HepG2 (cell line): ENCODE measurements at regions not wholly inside any gene's neighbourhood (a gene's known extent, or its start where the extent isn't known, plus 50 kb on each side); places are given as distances from the start of the nearest gene placed in this dataset.

Source experiments
- ATAC-seq: fragments of 200-7000 bp; cut with Tn5 transposase; 3 replicates; pipeline ENCODE4 v1.9.1; 2020; ENCODE audit warnings: mild to moderate bottlenecking, moderate library complexity
- BruUV-seq: library from RNA; stranded (reverse); fragments of 400-500 nt; replicated peaks from 2 replicates; lab custom pipeline; 2021; lab: Mats Ljungman, UMichigan
- CTCF ChIA-PET: fragments of 300-600 bp; formaldehyde crosslinking; extraction: SDS; loops from one replicate; lab custom pipeline; 2021; ENCODE audit warnings: low total read pairs, inconsistent platforms, low intra/inter-chr PET ratio; lab: Yijun Ruan, JAX
- POLR2A ChIA-PET: fragments of 350-600 bp; sonication (Branson Sonifier 250); formaldehyde crosslinking; loops from one replicate; lab custom pipeline; 2020; ENCODE audit warnings: antibody characterized with exemption, inconsistent platforms; lab: Yijun Ruan, JAX
- DNase-seq: peaks from one replicate; pipeline ENCODE4 v3.0.0-alpha.2; 2015; ENCODE audit warnings: low spot score
- FAIRE-seq: peaks from 3 replicates; lab custom pipeline; 2011; peaks lifted over from hg19 to GRCh38; lab: Jason Lieb, UNC
- H2AFZ ChIP-seq: one replicate; pipeline ENCODE4 v1.6.1; 2011; ENCODE audit warnings: low read length, inconsistent platforms
- H3K27ac ChIP-seq: fragments of 300-600 bp; 3 replicates; pipeline ENCODE4 v1.8.0; 2011; ENCODE audit warnings: mixed run types, mild to moderate bottlenecking, mixed read lengths, low read length, inconsistent platforms; ENCODE audit not compliant: insufficient read depth; ENCODE audit errors: extremely low read length
- H3K27me3 ChIP-seq, 2 experiments: fragments of 200-600 bp in 1 of 2; 2 replicates in 1 of 2; 3 replicates in 1 of 2; pipeline versions ENCODE4 v1.6.0 to v1.8.0; 2011; ENCODE audit warnings: low read length in 2 of 2, mild to moderate bottlenecking in 2 of 2, moderate library complexity in 2 of 2, inconsistent platforms in 1 of 2; ENCODE audit not compliant: insufficient read depth in 2 of 2, control insufficient read depth in 1 of 2
- H3K36me3 ChIP-seq, 2 experiments: fragments of 200-600 bp in 1 of 2; replicated peaks in 1 of 2; 2 replicates in 1 of 2; 3 replicates in 1 of 2; pipeline versions ENCODE4 v1.5.1 to v1.8.0; 2011; ENCODE audit warnings: low read length in 2 of 2, inconsistent platforms in 1 of 2; ENCODE audit not compliant: insufficient read depth in 2 of 2, control insufficient read depth in 1 of 2
- H3K4me1 ChIP-seq: 2 replicates; pipeline ENCODE4 v1.5.1; 2012; ENCODE audit warnings: low read length, inconsistent platforms; ENCODE audit not compliant: insufficient read depth
- H3K4me2 ChIP-seq: 2 replicates; pipeline ENCODE4 v1.6.0; 2011; ENCODE audit warnings: low read depth, low read length, inconsistent platforms
- H3K4me3 ChIP-seq, 3 experiments: fragments of 200-600 bp in 1 of 3; sonication (generic), shearing (Covaris generic) in 1 of 3; replicated peaks in 1 of 3; 2 replicates each; pipeline ENCODE4 v1.5.1; 2011 to 2016; ENCODE audit warnings: low read length in 3 of 3, inconsistent platforms in 2 of 3, low read depth in 2 of 3, mild to moderate bottlenecking in 2 of 3, control low read depth in 1 of 3, mixed read lengths in 1 of 3; ENCODE audit not compliant: insufficient read depth in 1 of 3
- H3K79me2 ChIP-seq: one replicate; pipeline ENCODE4 v1.6.1; 2011; ENCODE audit warnings: low read length, inconsistent platforms; ENCODE audit not compliant: insufficient read depth
- H3K9ac ChIP-seq: 2 replicates; pipeline ENCODE4 v1.6.0; 2011; ENCODE audit warnings: mild to moderate bottlenecking, low read depth, low read length, inconsistent platforms; ENCODE audit not compliant: insufficient read depth
- H3K9me3 ChIP-seq: 2 replicates; pipeline ENCODE4 v1.5.1; 2012; ENCODE audit warnings: mild to moderate bottlenecking, low read length
- H4K20me1 ChIP-seq: 2 replicates; pipeline ENCODE4 v1.6.0; 2011; ENCODE audit warnings: inconsistent platforms, mild to moderate bottlenecking, low read length, moderate library complexity; ENCODE audit not compliant: insufficient read depth
- CEBPB ChIP-seq: IDR thresholded peaks from 2 replicates; pipeline ENCODE4 v1.6.1; 2011; ENCODE audit warnings: low read depth, low read length, improper control_type of control experiment, borderline replicate concordance
- FOXA1 ChIP-seq, 2 experiments: fragments of 450-650 bp in 1 of 2; sonication (generic) in 1 of 2; formaldehyde crosslinking in 1 of 2; IDR thresholded peaks; 2 replicates each; pipeline versions ENCODE4 v1.4.0 to v1.6.1; 2016 to 2020; ENCODE audit warnings: missing genetic modification reagents in 1 of 2
- FOXA3 ChIP-seq: IDR thresholded peaks from 2 replicates; pipeline ENCODE4 v1.6.1; 2016; ENCODE audit warnings: missing genetic modification reagents, missing compliant biosample characterization
- ZFP36 ChIP-seq: fragments of 150-350 bp; IDR thresholded peaks from 2 replicates; pipeline ENCODE4 v1.6.1; 2018; ENCODE audit warnings: borderline replicate concordance, low read length, low read depth; ENCODE audit not compliant: partially characterized antibody
- ZFP36L2 ChIP-seq: sonication (generic); formaldehyde crosslinking; IDR thresholded peaks from 2 replicates; pipeline ENCODE4 v1.4.0; 2020; ENCODE audit warnings: missing genetic modification reagents
- WGBS: methylation state at CpG from one replicate; pipeline ENCODE4 v1.1.6; 2017; ENCODE audit warnings: low lambda C conversion rate; 5-methylcytosine and 5-hydroxymethylcytosine counted together
- in situ Hi-C: cut with HindIII; loops from 2 replicates; pipeline ENCODE4 v1.10.0; 2017; ENCODE audit warnings: low pct_unique_long_range_greater_than_20kb; ENCODE audit not compliant: extremely low pct_ligation_motif_present
- intact Hi-C: fragments of 100-400 bp; cut with micrococcal nuclease; formaldehyde crosslinking; loops from one replicate; pipeline ENCODE4 v1.10.0; 2022; ENCODE audit not compliant: unreplicated experiment
- TF ChIP-seq, protein P1 (sequence below): sonication (generic); formaldehyde crosslinking; IDR thresholded peaks from 2 replicates; pipeline ENCODE4 v1.4.0; 2020; ENCODE audit warnings: missing genetic modification reagents, mild to moderate bottlenecking, borderline replicate concordance

DNA sequence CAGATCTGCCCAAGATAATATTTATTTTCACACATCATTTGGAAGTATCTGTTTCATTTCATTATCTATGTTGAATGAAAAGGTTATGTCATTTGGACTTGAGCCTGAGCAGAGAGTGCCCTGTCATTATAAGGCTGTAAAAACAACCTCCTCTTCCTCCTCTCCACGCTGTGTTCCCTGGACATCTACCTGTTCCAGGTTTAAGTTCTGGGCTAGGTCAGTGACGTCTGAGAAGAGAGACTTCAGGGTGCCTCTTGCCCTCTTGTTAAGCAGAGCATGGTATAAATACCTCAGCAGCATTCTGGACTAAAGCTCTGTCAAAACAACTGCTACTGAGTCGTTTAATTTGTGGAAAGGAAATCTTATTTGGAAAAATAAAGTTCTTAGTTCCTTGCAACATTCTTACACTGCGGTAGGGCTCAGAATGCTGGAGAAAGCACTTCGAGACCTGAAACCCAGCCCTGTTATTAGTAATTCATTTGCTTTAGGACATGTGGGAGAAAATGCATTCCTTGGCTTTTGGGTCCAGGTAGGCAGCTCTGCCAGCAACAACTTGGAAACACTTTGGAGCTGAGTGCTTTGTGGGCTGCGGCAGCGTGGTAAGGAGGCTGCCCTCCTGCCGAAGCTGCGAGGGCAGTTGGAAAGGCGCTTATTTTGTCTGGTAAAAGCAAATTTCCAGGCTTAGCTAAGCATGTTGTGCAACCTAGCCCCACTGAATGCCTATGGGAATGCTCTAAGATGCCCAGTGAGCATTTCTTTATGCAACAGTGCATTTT lies 91.8 kb upstream of the NEDD4L start:
- H3K27me3 ChIP-seq, result peaks cover 0 to 1% of the 10 kb centered on the region in 2 experiments; a peak in 2 of 5 replicates
- no TSS peak for BruUV-seq
- intact Hi-C loops (loop anchor here (2.0 kb wide), 1 partner anchor 75 kb away; no protein-coding TSS in a partner anchor), in situ Hi-C loops (loop anchor here (10.0 kb wide), 3 partner anchors 173 to 543 kb away; no protein-coding TSS in a partner anchor)
- DNase-seq, result no peak
- peaks cover 31% of the 10 kb centered on the region for H3K4me1 ChIP-seq
- TF ChIP-seq ZFP36, result no peak
- TF ChIP-seq CEBPB, result peak; percentile 50; the same call in 1 of the 2 replicates
- H3K4me3 ChIP-seq, result no peak overlapping the region
- H3K9me3 ChIP-seq, result no peaks in the 10 kb centered on the region
- H3K9ac ChIP-seq, result no peak overlapping the region
- H2AFZ ChIP-seq, result no peak overlapping the region
- POLR2A ChIA-PET, result no interaction called here
- no peak for FAIRE-seq
- H3K36me3 ChIP-seq, result no peaks in the 10 kb centered on the region
- 53% methylated on average over 10 of the region's 10 CpGs for WGBS
- CTCF ChIA-PET, result no interaction called here
- H3K79me2 ChIP-seq, result no peaks in the 10 kb centered on the region
- no peak overlapping the region for H3K27ac ChIP-seq
- ATAC-seq, result no peak
- no peak overlapping the region for H3K4me2 ChIP-seq
- no peaks in the 10 kb centered on the region for H4K20me1 ChIP-seq

DNA sequence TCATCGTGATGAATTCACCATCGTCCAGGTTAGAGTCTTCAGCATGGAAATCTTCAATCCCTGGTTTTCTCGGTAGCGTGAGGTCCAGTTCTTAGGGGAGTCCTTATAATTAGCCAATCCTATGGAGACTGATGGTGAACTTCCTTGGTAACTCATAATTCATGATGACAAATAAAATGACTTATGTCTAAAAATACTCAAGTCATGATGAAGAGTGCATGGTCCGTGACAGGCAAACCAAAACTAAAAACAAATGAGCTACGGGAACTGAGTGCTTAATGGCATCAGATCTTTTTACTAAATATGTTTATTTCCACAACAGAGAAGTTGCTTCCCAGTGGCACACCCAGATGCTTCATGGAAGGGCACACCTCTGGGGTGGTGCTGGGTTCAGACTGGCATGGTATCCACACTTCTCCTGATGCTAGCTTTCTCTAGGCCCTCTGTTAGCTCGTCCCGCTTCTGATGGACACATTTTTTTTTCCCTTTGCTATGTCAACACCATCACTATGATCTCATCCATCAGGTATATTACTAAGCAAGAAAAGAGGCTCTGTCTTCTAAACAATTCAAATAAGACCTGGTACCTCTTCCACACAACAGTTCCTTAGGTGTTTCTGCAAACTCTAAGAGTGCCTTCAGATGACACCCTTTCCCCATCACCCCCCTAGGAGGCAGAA lies 92.8 kb upstream of the NEDD4L start:
- intact Hi-C loops, result loop anchor here (2.0 kb wide), 1 partner anchor 76 kb away; no protein-coding TSS in a partner anchor
- TF ChIP-seq, protein P1, sequence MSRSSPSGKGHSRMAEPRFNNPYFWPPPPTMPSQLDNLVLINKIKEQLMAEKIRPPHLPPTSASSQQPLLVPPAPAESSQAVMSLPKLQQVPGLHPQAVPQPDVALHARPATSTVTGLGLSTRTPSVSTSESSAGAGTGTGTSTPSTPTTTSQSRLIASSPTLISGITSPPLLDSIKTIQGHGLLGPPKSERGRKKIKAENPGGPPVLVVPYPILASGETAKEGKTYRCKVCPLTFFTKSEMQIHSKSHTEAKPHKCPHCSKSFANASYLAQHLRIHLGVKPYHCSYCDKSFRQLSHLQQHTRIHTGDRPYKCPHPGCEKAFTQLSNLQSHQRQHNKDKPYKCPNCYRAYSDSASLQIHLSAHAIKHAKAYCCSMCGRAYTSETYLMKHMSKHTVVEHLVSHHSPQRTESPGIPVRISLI, result peak; percentile 62; the same call in 1 of the 2 replicates
- TF ChIP-seq FOXA3, result peak; percentile 74
- TF ChIP-seq FOXA1 (IDR thresholded peaks at IDR 0.05), result no peak
- TF ChIP-seq FOXA1 (CRISPR knock-in tag; IDR thresholded peaks at IDR 0.05), result peak; percentile 67
- no peak for TF ChIP-seq ZFP36L2 (CRISPR knock-in tag)
- Histone ChIP-seq H3K27me3 (peaks cover 0 to 1% of the 10 kb centered on the region in 2 experiments; a peak in 2 of 5 replicates), H3K27ac (no peak overlapping the region), H3K9me3 (no peaks in the 10 kb centered on the region), H3K9ac (no peak overlapping the region), H3K4me3 (peak overlapping the region in 1 of 3 experiments; percentile 22; a peak in 1 of 6 replicates), H3K4me2 (peak overlapping the region; percentile 72), H3K36me3 (no peaks in the 10 kb centered on the region), H2AFZ (no peak overlapping the region), H4K20me1 (no peaks in the 10 kb centered on the region), H3K4me1 (peaks cover 31% of the 10 kb centered on the region), H3K79me2 (no peaks in the 10 kb centered on the region)
- CTCF ChIA-PET, result no interaction called here
- DNase-seq, result peak; percentile 20
- in situ Hi-C loops, result loop anchor here (10.0 kb wide), 3 partner anchors 174 to 544 kb away; no protein-coding TSS in a partner anchor
- POLR2A ChIA-PET, result interaction anchor here (1.0 kb wide), 1 partner anchor 96 kb away, joined by 3 read pairs; no protein-coding TSS in a partner anchor
- ATAC-seq, result peak; percentile 63
- no TSS peak for BruUV-seq
- FAIRE-seq, result no peak
- WGBS, result 42% methylated on average over 8 of the region's 8 CpGs
